Hematopoietic multipotent progenitor cell treated with erythropoietin and hydrocortisone succinate and interleukin-3 and kit ligand, for 8 days (in vitro differentiated cells): ENCODE measurements at regions not wholly inside any gene's neighbourhood (a gene's known extent, or its start where the extent isn't known, plus 50 kb on each side); places are given as distances from the start of the nearest gene placed in this dataset.
"Not testable (repeated sequence)": the region's sequence is repeated elsewhere in the genome, so short reads cannot be mapped to it uniquely, and the experiment has no call there.

Experiments
- DNase-seq: peaks from one replicate; pipeline ENCODE4 v3.0.0-alpha.2; 2015

GRCh38 chr10:23884670-23885069, 324.3 kb upstream of the KIAA1217 start:
- DNase-seq, result no peak

GRCh38 chr10:23885853-23886252, 323.1 kb upstream of the KIAA1217 start:
- DNase-seq, result no peak

- DNase-seq, result no peak
These were observed 322.6 kb upstream of the KIAA1217 start for GRCh38 chr10:23886355-23886754.

GRCh38 chr10:23891301-23891700, 317.6 kb upstream of the KIAA1217 start:
- DNase-seq, result no peak

GRCh38 chr10:23892296-23892695, 316.6 kb upstream of the KIAA1217 start:
- DNase-seq, result no peak

- no peak for DNase-seq
These were observed 311.7 kb upstream of the KIAA1217 start for GRCh38 chr10:23897267-23897666.

- DNase-seq, result no peak
These were observed 311.1 kb upstream of the KIAA1217 start for GRCh38 chr10:23897861-23898260.

- no peak for DNase-seq
These were observed 309.8 kb upstream of the KIAA1217 start for GRCh38 chr10:23899166-23899565.

GRCh38 chr10:23910291-23910690, 298.6 kb upstream of the KIAA1217 start:
- DNase-seq, result no peak

- no peak for DNase-seq
These were observed 296.0 kb upstream of the KIAA1217 start for GRCh38 chr10:23912884-23913404.

- no peak for DNase-seq
These were observed 294.3 kb upstream of the KIAA1217 start for GRCh38 chr10:23914641-23915040.

GRCh38 chr10:23917251-23917840, 291.6 kb upstream of the KIAA1217 start:
- no peak for DNase-seq

- no peak for DNase-seq
These were observed 290.7 kb upstream of the KIAA1217 start for GRCh38 chr10:23918090-23918723.

- no peak for DNase-seq
These were observed 290.1 kb upstream of the KIAA1217 start for GRCh38 chr10:23918839-23919238.

- no peak for DNase-seq
These were observed 281.2 kb upstream of the KIAA1217 start for GRCh38 chr10:23927576-23928325.

GRCh38 chr10:23934023-23934422, 274.9 kb upstream of the KIAA1217 start:
- not testable (repeated sequence) for DNase-seq

GRCh38 chr10:23945845-23946244, 263.1 kb upstream of the KIAA1217 start:
- no peak for DNase-seq

GRCh38 chr10:23951841-23952240, 257.1 kb upstream of the KIAA1217 start:
- DNase-seq, result no peak

GRCh38 chr10:23955456-23956225, 253.3 kb upstream of the KIAA1217 start:
- DNase-seq, result no peak

- DNase-seq, result no peak
These were observed 243.8 kb upstream of the KIAA1217 start for GRCh38 chr10:23965123-23965522.

GRCh38 chr10:23965880-23966279, 243.1 kb upstream of the KIAA1217 start:
- no peak for DNase-seq

GRCh38 chr10:23966504-23967051, 242.4 kb upstream of the KIAA1217 start:
- DNase-seq, result no peak

GRCh38 chr10:23968301-23968700, 240.6 kb upstream of the KIAA1217 start:
- DNase-seq, result no peak
